ACHN (cell line): ENCODE measurements at regions not wholly inside any gene's neighbourhood (a gene's known extent, or its start where the extent isn't known, plus 50 kb on each side); places are given as distances from the start of the nearest gene placed in this dataset.
"Not testable (repeated sequence)": the region's sequence is repeated elsewhere in the genome, so short reads cannot be mapped to it uniquely, and the experiment has no call there.

Experiments used
- DNase-seq: peaks from one replicate; pipeline ENCODE4 v3.0.0-alpha.2; 2015
- in situ Hi-C: cut with HindIII; loops from 2 replicates; pipeline ENCODE4 v1.10.0; 2017; ENCODE audit warnings: low sequenced_read_pairs, low pct_ligation_motif_present, low pct_unique_long_range_greater_than_20kb

- in situ Hi-C loops: no loop called here
- no peak for DNase-seq
Measured at GRCh38 chr10:118444069-118444468, 101.9 kb upstream of the FAM204A start.

DNA sequence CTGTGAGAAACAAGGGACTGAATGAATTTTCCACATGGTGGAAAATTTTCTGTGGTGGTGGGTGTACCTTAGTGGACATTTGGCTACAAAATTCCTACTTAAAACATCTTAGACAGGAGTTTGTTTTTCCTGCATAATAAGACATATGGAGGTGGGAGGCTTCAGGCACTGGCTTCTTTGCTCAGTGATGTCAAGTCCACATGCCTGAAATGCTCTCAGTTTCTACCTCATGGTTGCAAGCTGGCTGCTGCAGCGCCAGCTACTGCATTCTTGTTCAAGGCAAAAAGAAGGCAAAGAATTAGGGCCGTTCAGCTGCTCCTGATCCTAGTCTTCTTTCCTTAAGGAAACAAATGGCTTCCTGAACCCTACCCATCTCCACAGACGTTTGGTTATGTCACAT is 99.9 kb upstream of the FAM204A start:
- in situ Hi-C loops: no loop called here
- no peak for DNase-seq

GRCh38 chr10:118439824-118440223 is 97.7 kb upstream of the FAM204A start:
- in situ Hi-C loops: no loop called here

GRCh38 chr10:118436742-118437141 is 94.6 kb upstream of the FAM204A start:
- no peak for DNase-seq
- in situ Hi-C loops: no loop called here

More at GRCh38 chr10:118439824-118440223, 97.7 kb upstream of the FAM204A start:
- no peak for DNase-seq

DNA sequence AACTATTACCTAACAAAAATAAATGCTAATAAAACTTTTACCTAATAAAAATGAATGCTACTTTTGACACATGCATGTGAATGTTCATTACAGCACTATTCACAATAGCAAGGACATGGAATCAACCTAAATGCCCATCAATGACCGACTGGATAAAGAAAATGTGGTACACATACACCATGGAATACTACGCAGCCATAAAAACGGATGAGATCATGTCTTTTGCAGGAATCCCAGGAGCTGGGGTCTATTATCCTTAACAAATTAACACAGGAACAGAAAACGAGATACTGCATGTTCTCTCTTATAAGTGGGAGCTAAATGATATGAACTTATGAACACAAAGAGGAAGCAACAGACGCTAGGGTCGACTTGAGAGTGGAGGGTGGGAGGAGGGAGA is 88.1 kb upstream of the FAM204A start:
- in situ Hi-C loops: no loop called here
- DNase-seq: no peak

DNA sequence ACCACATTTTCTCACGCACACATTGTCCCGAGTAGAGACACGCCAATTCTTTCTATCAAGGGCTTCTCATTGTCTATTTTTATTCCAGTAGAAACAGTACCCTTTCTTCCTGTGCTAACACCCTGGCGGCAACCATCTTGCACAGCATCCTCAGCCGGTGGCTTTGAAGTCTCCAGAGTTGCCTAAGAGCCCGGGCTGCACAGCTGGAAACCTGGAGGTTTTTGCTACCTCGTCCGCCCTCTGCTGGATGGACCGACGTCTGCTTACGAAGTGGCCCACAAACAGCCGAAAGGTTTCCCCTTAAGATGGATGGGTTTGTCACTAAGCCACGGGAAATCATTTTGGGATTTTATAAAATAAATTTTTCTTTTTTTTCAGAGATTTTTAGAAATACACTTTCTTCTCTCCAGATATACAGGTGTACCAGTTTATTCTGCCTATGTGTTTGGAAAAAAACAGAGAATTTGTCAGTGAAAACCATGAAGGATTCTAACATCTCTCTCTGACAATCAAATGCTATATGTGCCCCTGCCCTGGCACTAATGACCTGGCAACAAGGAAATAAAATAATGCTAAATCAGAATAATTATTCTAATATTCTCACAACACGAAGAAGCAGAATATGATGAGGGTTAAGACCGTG is 81.8 kb upstream of the FAM204A start:
- peak; percentile 88 for DNase-seq
- in situ Hi-C loops: no loop called here

GRCh38 chr10:118422241-118422640 is 80.1 kb upstream of the FAM204A start:
- in situ Hi-C loops: no loop called here

DNA sequence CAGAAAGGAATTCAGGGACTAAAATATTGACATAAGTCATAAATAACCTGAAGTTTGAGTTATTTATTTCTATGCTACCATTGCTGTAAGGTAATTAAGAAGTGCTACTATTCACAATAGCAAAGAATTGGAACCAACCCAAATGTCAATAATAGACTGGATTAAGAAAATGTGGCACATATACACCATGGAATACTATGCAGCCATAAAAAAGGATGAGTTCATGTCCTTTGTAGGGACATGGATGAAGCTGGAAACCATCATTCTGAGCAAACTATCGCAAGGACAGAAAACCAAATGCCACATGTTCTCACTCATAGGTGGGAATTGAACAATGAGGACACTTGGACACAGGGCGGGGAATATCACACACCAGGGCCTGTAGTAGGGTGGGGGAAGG is 77.9 kb upstream of the FAM204A start:
- DNase-seq: not testable (repeated sequence)

More at GRCh38 chr10:118422241-118422640, 80.1 kb upstream of the FAM204A start:
- no peak for DNase-seq

GRCh38 chr10:118412932-118413331 is 70.8 kb upstream of the FAM204A start:
- DNase-seq: no peak
- in situ Hi-C loops: no loop called here

More for the DNA sequence above, 77.9 kb upstream of the FAM204A start:
- in situ Hi-C loops: not testable (repeated sequence)

DNA sequence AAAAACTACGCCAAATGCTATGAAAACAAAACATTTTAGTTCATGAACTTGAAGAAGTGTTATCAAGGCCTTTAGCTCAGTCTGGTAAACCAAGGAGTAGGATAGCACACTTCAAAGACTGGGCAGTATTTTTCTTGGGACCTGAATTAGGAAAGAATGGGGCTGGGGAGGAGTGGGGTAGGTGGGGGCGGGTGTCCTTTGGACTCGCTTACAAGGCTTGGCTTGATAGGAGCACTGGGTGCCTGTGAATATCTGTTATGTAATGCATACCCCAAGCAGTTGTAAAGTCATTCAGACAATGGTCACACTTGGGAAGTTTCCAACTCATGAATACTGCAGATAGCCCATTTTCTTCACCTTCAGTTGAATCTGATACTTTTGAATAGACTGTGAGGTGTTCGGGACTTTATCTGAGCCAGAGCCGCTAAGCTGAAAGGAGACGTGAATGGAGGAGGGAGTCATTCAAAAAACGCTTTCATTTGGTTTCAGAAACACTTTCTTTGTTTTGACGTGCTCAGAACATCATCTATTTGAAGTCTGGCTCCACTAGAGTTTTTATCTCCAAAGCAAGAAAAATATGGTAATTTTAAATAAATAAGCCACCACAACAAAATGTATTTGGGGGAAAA is 70.1 kb upstream of the FAM204A start:
- in situ Hi-C loops: no loop called here
- no peak for DNase-seq

- no peak for DNase-seq
- in situ Hi-C loops: no loop called here
Measured at GRCh38 chr10:118409295-118409694, 67.2 kb upstream of the FAM204A start.

GRCh38 chr10:118408181-118408580 is 66.1 kb upstream of the FAM204A start:
- DNase-seq: no peak
- in situ Hi-C loops: no loop called here

- in situ Hi-C loops: no loop called here
- DNase-seq: no peak
Measured at GRCh38 chr10:118407777-118408176, 65.7 kb upstream of the FAM204A start.

GRCh38 chr10:118407026-118407425 is 64.9 kb upstream of the FAM204A start:
- DNase-seq: no peak
- in situ Hi-C loops: no loop called here

GRCh38 chr10:118405928-118406327 is 63.8 kb upstream of the FAM204A start:
- DNase-seq: no peak
- in situ Hi-C loops: no loop called here

DNA sequence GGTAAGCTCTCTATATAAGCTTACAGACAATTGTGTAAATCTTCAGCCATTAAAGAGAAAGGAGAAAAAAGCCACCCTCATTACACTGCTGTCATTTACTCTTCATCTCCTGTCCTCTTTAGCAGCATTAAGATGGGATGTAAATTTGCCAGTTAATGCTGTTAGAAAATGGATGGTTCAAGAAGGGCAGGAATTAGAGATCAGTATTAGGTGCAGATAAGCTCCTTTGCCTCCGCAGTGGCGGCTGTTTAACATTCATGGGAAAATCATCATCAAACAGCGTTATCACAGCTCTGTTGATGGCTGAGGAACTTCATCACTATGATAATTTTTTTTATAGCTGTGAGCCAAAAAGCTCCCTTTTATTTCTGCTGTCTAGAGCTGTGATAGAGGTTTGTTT is 61.8 kb upstream of the FAM204A start:
- DNase-seq: no peak
- in situ Hi-C loops: no loop called here

GRCh38 chr10:118401708-118402193 is 59.6 kb upstream of the FAM204A start:
- DNase-seq: no peak
- in situ Hi-C loops: no loop called here

- DNase-seq: no peak
- in situ Hi-C loops: no loop called here
Measured at GRCh38 chr10:118397391-118397790, 55.3 kb upstream of the FAM204A start.

DNA sequence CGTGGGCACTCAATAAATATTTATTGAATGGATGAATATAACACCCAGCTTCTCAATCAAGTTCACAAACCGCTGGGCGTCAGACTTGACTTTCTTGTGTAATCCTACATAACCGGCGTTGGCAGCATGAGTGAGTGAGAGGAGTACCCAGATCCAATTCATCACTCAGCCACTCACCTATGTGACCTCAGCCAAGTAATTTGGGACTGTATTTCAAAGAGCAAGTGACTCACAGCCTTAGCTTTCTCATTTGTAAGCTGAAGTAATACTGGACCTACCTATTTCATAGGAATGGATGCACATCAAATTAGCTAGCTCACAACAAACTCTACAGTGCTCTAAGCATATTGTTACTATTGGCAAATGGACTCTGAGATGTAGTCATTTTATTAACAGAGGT is 53.8 kb upstream of the FAM204A start:
- DNase-seq: no peak
- in situ Hi-C loops: no loop called here
